ENCODE measurements at regions not wholly inside any gene's neighbourhood (a gene's known extent, or its start where the extent isn't known, plus 50 kb on each side); places are given as distances from the start of the nearest gene placed in this dataset.

DNA sequence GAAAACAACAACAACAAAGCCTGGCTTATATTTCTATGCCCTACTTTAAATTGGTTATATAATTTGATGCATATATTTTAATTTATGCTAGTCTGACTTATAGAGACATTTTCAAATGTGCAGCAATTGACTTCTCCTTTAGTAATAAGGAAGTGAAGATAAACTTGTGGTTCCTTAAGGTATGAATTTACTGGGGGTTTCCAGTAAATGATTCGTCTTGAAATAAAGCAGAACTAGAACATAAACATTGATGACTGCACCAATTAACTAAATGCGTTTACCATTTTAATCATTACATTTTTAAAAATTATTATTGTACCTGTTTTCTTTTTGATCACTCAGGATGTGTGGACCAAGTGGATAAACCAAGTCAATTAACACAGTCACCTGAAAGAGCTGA is 99.6 kb upstream of the CCSER1 start:
- H3K4me1 Mint-ChIP-seq, result peaks cover 5% of the 10 kb centered on the region; the same call in 1 of the 2 replicates
- H3K4me3 Mint-ChIP-seq, result no peak overlapping the region
- no peaks in the 10 kb centered on the region for H3K9me3 Mint-ChIP-seq
- DNase-seq (ENCODE audit: low spot score) (no peak), ATAC-seq (no peak)
- no peaks in the 10 kb centered on the region for H3K27me3 Mint-ChIP-seq (ENCODE audit: low read depth)
- H3K27ac Mint-ChIP-seq, result no peak overlapping the region
- CTCF ChIA-PET, result no interaction called here
- no peaks in the 10 kb centered on the region for H3K36me3 Mint-ChIP-seq
- TF ChIP-seq JUN (CRISPR knock-in tag; IDR thresholded peaks at IDR 0.05) (no peak), MLX (CRISPR knock-in tag; IDR thresholded peaks at IDR 0.05) (no peak), SP1 (CRISPR knock-in tag; conservative IDR thresholded peaks at IDR 0.05) (no peak), ZNF138 (CRISPR knock-in tag; conservative IDR thresholded peaks at IDR 0.05) (no peak), RORB (CRISPR knock-in tag; IDR thresholded peaks at IDR 0.05) (no peak), ZNF263 (CRISPR knock-in tag; IDR thresholded peaks at IDR 0.05; ENCODE audit: low read depth) (no peak), IRF2 (CRISPR knock-in tag; IDR thresholded peaks at IDR 0.05; ENCODE audit: borderline replicate concordance, low read depth) (no peak), ATF2 (CRISPR knock-in tag; IDR thresholded peaks at IDR 0.05; ENCODE audit: borderline replicate concordance, low read depth) (no peak)
- TF ChIP-seq, protein P1, sequence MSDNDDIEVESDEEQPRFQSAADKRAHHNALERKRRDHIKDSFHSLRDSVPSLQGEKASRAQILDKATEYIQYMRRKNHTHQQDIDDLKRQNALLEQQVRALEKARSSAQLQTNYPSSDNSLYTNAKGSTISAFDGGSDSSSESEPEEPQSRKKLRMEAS (CRISPR knock-in tag; IDR thresholded peaks at IDR 0.05), result no peak
- TF ChIP-seq, protein P2, sequence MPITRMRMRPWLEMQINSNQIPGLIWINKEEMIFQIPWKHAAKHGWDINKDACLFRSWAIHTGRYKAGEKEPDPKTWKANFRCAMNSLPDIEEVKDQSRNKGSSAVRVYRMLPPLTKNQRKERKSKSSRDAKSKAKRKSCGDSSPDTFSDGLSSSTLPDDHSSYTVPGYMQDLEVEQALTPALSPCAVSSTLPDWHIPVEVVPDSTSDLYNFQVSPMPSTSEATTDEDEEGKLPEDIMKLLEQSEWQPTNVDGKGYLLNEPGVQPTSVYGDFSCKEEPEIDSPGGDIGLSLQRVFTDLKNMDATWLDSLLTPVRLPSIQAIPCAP (CRISPR knock-in tag; IDR thresholded peaks at IDR 0.05), result no peak
- TF ChIP-seq, protein P3, sequence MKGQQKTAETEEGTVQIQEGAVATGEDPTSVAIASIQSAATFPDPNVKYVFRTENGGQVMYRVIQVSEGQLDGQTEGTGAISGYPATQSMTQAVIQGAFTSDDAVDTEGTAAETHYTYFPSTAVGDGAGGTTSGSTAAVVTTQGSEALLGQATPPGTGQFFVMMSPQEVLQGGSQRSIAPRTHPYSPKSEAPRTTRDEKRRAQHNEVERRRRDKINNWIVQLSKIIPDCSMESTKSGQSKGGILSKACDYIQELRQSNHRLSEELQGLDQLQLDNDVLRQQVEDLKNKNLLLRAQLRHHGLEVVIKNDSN (CRISPR knock-in tag; IDR thresholded peaks at IDR 0.05), result no peak
- TF ChIP-seq, protein P4, sequence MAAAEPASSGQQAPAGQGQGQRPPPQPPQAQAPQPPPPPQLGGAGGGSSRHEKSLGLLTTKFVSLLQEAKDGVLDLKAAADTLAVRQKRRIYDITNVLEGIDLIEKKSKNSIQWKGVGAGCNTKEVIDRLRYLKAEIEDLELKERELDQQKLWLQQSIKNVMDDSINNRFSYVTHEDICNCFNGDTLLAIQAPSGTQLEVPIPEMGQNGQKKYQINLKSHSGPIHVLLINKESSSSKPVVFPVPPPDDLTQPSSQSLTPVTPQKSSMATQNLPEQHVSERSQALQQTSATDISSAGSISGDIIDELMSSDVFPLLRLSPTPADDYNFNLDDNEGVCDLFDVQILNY (CRISPR knock-in tag; IDR thresholded peaks at IDR 0.05), result no peak
- TF ChIP-seq, protein P5, sequence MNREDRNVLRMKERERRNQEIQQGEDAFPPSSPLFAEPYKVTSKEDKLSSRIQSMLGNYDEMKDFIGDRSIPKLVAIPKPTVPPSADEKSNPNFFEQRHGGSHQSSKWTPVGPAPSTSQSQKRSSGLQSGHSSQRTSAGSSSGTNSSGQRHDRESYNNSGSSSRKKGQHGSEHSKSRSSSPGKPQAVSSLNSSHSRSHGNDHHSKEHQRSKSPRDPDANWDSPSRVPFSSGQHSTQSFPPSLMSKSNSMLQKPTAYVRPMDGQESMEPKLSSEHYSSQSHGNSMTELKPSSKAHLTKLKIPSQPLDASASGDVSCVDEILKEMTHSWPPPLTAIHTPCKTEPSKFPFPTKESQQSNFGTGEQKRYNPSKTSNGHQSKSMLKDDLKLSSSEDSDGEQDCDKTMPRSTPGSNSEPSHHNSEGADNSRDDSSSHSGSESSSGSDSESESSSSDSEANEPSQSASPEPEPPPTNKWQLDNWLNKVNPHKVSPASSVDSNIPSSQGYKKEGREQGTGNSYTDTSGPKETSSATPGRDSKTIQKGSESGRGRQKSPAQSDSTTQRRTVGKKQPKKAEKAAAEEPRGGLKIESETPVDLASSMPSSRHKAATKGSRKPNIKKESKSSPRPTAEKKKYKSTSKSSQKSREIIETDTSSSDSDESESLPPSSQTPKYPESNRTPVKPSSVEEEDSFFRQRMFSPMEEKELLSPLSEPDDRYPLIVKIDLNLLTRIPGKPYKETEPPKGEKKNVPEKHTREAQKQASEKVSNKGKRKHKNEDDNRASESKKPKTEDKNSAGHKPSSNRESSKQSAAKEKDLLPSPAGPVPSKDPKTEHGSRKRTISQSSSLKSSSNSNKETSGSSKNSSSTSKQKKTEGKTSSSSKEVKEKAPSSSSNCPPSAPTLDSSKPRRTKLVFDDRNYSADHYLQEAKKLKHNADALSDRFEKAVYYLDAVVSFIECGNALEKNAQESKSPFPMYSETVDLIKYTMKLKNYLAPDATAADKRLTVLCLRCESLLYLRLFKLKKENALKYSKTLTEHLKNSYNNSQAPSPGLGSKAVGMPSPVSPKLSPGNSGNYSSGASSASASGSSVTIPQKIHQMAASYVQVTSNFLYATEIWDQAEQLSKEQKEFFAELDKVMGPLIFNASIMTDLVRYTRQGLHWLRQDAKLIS (CRISPR knock-in tag; IDR thresholded peaks at IDR 0.05; ENCODE audit: borderline replicate concordance), result no peak
- POLR2A ChIA-PET, result no interaction called here

GRCh38 chr4:90028460-90028859 is 98.7 kb upstream of the CCSER1 start:
- no peak for TF ChIP-seq ZMAT4 (CRISPR knock-in tag; IDR thresholded peaks at IDR 0.05)
- no peak for TF ChIP-seq GABPB1 (CRISPR knock-in tag; IDR thresholded peaks at IDR 0.05)
- TF ChIP-seq GTF2I (CRISPR knock-in tag; conservative IDR thresholded peaks at IDR 0.05), result no peak
- ATAC-seq (no peak), DNase-seq (ENCODE audit: low spot score) (no peak)
- CTCF ChIA-PET, result no interaction called here
- Mint-ChIP-seq H3K4me3 (no peak overlapping the region), H3K4me1 (peaks cover 5% of the 10 kb centered on the region; the same call in 1 of the 2 replicates), H3K27ac (no peak overlapping the region), H3K9me3 (no peaks in the 10 kb centered on the region), H3K36me3 (no peaks in the 10 kb centered on the region), H3K27me3 (ENCODE audit: low read depth) (no peaks in the 10 kb centered on the region)
- POLR2A ChIA-PET, result no interaction called here
